Sigmoid colon (tissue), 6 donors: ENCODE measurements at regions not wholly inside any gene's neighbourhood (a gene's known extent, or its start where the extent isn't known, plus 50 kb on each side); places are given as distances from the start of the nearest gene placed in this dataset.

Source experiments
- DNase-seq: peaks from one replicate; pipeline ENCODE4 v3.0.0-alpha.2; 2019
- H3K27ac ChIP-seq, 4 donors: fragments of 200-600 bp; sonication (generic); one replicate each; pipeline ENCODE4 v1.5.1; 2016 to 2019; ENCODE audit warnings: mild to moderate bottlenecking in 1 of 4
- H3K27me3 ChIP-seq, 3 donors: fragments of 200-600 bp; sonication (generic); one replicate each; pipeline ENCODE4 v1.5.1; 2019; ENCODE audit warnings: mild to moderate bottlenecking in 1 of 3
- H3K36me3 ChIP-seq, 4 donors: fragments of 200-600 bp; sonication (generic); one replicate each; pipeline ENCODE4 v1.5.1; 2016 to 2019
- H3K4me1 ChIP-seq, 4 donors: fragments of 200-600 bp; sonication (generic); one replicate each; pipeline ENCODE4 v1.5.1; 2017 to 2019
- H3K4me3 ChIP-seq, 4 donors: fragments of 200-600 bp; sonication (generic); one replicate each; pipeline ENCODE4 v1.5.1; 2017 to 2019; ENCODE audit warnings: mild to moderate bottlenecking in 2 of 4, moderate library complexity in 1 of 4
- H3K9me3 ChIP-seq, 4 donors: fragments of 200-600 bp in 3 of 4; sonication (generic) in 3 of 4; one replicate each; pipeline versions ENCODE4 v1.5.1 to v1.6.1; 2013 to 2019
- EP300 ChIP-seq, 4 donors: sonication (generic); formaldehyde crosslinking; IDR thresholded peaks; one replicate each; pipeline ENCODE4 v1.6.1; 2017; ENCODE audit warnings: antibody characterized with exemption in 4 of 4
- POLR2A ChIP-seq, 2 donors: fragments of 450-650 bp; IDR thresholded peaks; one replicate each; pipeline ENCODE4 v1.6.1; 2016; ENCODE audit warnings: antibody characterized with exemption in 2 of 2, mild to moderate bottlenecking in 2 of 2, moderate library complexity in 2 of 2
- POLR2AphosphoS5 ChIP-seq, 4 donors: sonication (generic); formaldehyde crosslinking; IDR thresholded peaks; one replicate each; pipeline ENCODE4 v1.6.1; 2017; ENCODE audit warnings: antibody characterized with exemption in 4 of 4
- WGBS, 2 donors: extraction: QIAGEN DNeasy Blood & Tissue Kit; methylation state at CpG; one replicate each; pipeline ENCODE4 v1.1.7; 2013; 5-methylcytosine and 5-hydroxymethylcytosine counted together
- intact Hi-C: fragments of 100-400 bp; cut with DNase I; formaldehyde crosslinking; loops from one replicate; pipeline ENCODE4 v1.15.1; 2023
- TF ChIP-seq, protein P1 (sequence below), 4 experiments: fragments of 450-650 bp in 3 of 4; fragments of 200-600 bp in 1 of 4; IDR thresholded peaks; one replicate each; pipeline ENCODE4 v1.5.1; 2016 to 2019; ENCODE audit warnings: antibody characterized with exemption in 4 of 4, mild to moderate bottlenecking in 3 of 4, moderate library complexity in 2 of 4
- donor health status: healthy with polysubstance abuse.
- donor health status: healthy.

DNA sequence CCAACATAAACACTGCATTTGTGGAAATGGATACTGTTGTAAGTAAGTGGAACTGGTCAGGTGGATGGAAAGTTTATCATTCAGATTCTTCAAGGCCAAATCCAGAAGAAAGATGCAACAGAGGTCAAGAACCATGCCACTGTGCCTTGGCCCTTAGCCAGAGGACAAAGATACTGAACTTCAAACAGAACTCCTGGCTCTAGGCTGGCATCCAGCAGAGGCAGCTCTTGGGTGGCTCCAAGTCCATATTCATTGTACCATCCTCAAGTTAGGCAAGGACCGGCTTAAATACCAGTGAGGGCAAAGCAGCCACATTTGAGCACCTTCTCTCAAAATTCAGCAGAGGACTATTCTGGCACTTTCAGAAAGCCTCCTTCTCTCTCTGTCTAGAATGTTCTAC, 53.2 kb downstream of the DNAAF9 start:
- intact Hi-C loops: no loop called here
- TF ChIP-seq EP300 (IDR thresholded peaks at IDR 0.05) (no peak), POLR2A (IDR thresholded peaks at IDR 0.05) (no peak), POLR2AphosphoS5 (IDR thresholded peaks at IDR 0.05) (no peak)
- TF ChIP-seq, protein P1, sequence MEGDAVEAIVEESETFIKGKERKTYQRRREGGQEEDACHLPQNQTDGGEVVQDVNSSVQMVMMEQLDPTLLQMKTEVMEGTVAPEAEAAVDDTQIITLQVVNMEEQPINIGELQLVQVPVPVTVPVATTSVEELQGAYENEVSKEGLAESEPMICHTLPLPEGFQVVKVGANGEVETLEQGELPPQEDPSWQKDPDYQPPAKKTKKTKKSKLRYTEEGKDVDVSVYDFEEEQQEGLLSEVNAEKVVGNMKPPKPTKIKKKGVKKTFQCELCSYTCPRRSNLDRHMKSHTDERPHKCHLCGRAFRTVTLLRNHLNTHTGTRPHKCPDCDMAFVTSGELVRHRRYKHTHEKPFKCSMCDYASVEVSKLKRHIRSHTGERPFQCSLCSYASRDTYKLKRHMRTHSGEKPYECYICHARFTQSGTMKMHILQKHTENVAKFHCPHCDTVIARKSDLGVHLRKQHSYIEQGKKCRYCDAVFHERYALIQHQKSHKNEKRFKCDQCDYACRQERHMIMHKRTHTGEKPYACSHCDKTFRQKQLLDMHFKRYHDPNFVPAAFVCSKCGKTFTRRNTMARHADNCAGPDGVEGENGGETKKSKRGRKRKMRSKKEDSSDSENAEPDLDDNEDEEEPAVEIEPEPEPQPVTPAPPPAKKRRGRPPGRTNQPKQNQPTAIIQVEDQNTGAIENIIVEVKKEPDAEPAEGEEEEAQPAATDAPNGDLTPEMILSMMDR (IDR thresholded peaks at IDR 0.05): no peak
- no peaks in the 10 kb centered on the region for H3K4me1 ChIP-seq
- H3K27me3 ChIP-seq: no peaks in the 10 kb centered on the region
- no peaks in the 10 kb centered on the region for H3K9me3 ChIP-seq
- peaks cover 0 to 34% (median 0%) of the 10 kb centered on the region in 4 donors for H3K36me3 ChIP-seq
- WGBS, 2 donors: 95 to 100% methylated on average over 1 of the region's 1 CpG
- DNase-seq: no peak
- no peak overlapping the region for H3K4me3 ChIP-seq
- H3K27ac ChIP-seq: no peak overlapping the region

DNA sequence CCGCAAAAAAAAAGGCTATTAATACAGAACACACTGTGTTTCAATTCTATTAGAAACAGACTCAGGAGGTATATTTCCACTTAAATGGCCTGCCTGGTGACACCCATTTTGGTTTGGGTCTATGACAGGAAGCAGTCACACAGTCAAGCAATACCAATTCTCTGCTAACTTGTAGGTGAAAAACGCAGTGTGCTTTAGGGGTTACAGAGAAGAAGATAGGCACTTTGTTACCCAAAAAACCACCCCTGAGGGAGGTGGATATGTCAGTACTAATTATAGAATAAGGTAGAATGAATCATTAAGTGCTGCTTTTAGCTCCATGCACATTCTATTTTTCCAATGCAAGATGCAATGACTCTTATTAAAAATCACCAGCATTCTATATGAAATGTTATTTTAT, 53.8 kb downstream of the DNAAF9 start:
- no peaks in the 10 kb centered on the region for H3K9me3 ChIP-seq
- intact Hi-C loops: no loop called here
- TF ChIP-seq, protein P1 (IDR thresholded peaks at IDR 0.05): no peak
- TF ChIP-seq POLR2AphosphoS5 (IDR thresholded peaks at IDR 0.05) (no peak), POLR2A (IDR thresholded peaks at IDR 0.05) (no peak)
- H3K36me3 ChIP-seq: peaks cover 0 to 28% (median 0%) of the 10 kb centered on the region in 4 donors
- H3K27ac ChIP-seq: no peak overlapping the region
- no peaks in the 10 kb centered on the region for H3K4me1 ChIP-seq
- no peaks in the 10 kb centered on the region for H3K27me3 ChIP-seq
- WGBS, 2 donors: 89 to 95% methylated on average over 2 of the region's 2 CpGs
- H3K4me3 ChIP-seq: no peak overlapping the region
- DNase-seq: no peak

DNA sequence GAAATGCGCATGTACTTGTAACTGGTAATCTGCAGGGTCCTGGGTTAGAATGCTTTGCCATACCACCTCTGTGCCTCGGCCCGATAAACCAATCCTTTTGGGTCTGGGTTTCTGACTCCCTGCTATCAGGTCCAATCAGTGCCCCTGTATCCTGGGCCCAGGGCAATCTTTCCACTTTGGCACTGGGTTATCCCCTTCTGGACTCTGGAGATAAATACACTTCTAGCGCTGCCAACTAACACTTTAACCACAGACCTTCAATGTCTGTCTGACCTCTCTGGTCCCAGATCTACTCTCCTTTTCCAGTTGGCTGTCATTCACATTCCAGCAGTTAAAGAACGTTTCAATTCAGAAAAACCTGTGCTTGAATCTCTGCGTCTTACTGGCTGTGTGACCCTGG, 55.3 kb downstream of the DNAAF9 start:
- WGBS, 2 donors: 93 to 96% methylated on average over 6 of the region's 6 CpGs
- no peaks in the 10 kb centered on the region for H3K27me3 ChIP-seq
- no peak for DNase-seq
- H3K36me3 ChIP-seq: peaks cover 0 to 33% (median 10%) of the 10 kb centered on the region in 4 donors
- intact Hi-C loops: no loop called here
- TF ChIP-seq, protein P1 (IDR thresholded peaks at IDR 0.05): no peak
- TF ChIP-seq EP300 (IDR thresholded peaks at IDR 0.05) (no peak), POLR2A (IDR thresholded peaks at IDR 0.05) (no peak), POLR2AphosphoS5 (IDR thresholded peaks at IDR 0.05) (no peak)
- H3K9me3 ChIP-seq: no peaks in the 10 kb centered on the region
- no peak overlapping the region for H3K27ac ChIP-seq
- no peak overlapping the region for H3K4me3 ChIP-seq
- H3K4me1 ChIP-seq: no peaks in the 10 kb centered on the region

DNA sequence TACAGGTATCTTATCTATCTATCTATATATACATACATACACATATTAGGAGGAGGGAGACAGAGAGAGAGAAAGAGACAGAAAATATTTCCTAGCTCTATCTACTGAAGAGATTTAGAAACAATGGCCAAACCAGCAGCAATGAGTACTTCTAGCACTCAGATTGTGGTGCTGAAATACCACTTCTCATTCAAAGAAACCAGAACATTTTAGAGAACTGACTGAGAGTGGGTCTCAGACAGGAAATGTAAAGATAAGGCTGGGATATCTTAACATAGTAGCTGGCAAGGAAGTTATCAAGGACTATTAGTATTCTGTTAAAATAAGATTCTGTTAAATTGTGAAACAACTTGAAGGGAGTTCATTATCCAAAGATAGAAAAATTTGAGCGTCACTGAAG, 57.0 kb downstream of the DNAAF9 start:
- Histone ChIP-seq H3K27me3 (no peaks in the 10 kb centered on the region), H3K36me3 (peaks cover 0 to 39% (median 14%) of the 10 kb centered on the region in 4 donors)
- 92 to 98% methylated on average over 1 of the region's 1 CpG for WGBS, 2 donors

More for the DNA sequence above, 57.0 kb downstream of the DNAAF9 start:
- intact Hi-C loops: no loop called here
- no peak for DNase-seq
- no peaks in the 10 kb centered on the region for H3K4me1 ChIP-seq
- no peak overlapping the region for H3K27ac ChIP-seq
- no peaks in the 10 kb centered on the region for H3K9me3 ChIP-seq
- no peak for TF ChIP-seq POLR2AphosphoS5 (IDR thresholded peaks at IDR 0.05)
- TF ChIP-seq POLR2A (IDR thresholded peaks at IDR 0.05): no peak
- TF ChIP-seq, protein P1 (IDR thresholded peaks at IDR 0.05): no peak
- TF ChIP-seq EP300 (IDR thresholded peaks at IDR 0.05): no peak
- no peak overlapping the region for H3K4me3 ChIP-seq
